Activated CD8-positive, alpha-beta memory T cell treated with anti-CD3 and anti-CD28 coated beads for 1 hour (primary cell): ENCODE measurements at regions not wholly inside any gene's neighbourhood (a gene's known extent, or its start where the extent isn't known, plus 50 kb on each side); places are given as distances from the start of the nearest gene placed in this dataset.
"Not testable (repeated sequence)": the region's sequence is repeated elsewhere in the genome, so short reads cannot be mapped to it uniquely, and the experiment has no call there.

Source experiments
- DNase-seq, 2 donors: peaks; one replicate each; pipeline ENCODE4 v3.0.0-alpha.2; 2020; ENCODE audit warnings: low read depth in 1 of 2; ENCODE audit errors: extremely low read depth in 1 of 2

- no peak for DNase-seq
Observed at GRCh38 chr7:9671979-9672917, 1238.8 kb downstream of the NXPH1 start.

GRCh38 chr7:9680713-9681112, 1247.3 kb downstream of the NXPH1 start:
- DNase-seq: no peak

GRCh38 chr7:9681284-9681683, 1247.9 kb downstream of the NXPH1 start:
- DNase-seq: no peak

GRCh38 chr7:9691286-9691685, 1257.9 kb downstream of the NXPH1 start:
- no peak for DNase-seq

GRCh38 chr7:9698375-9698774, 1265.0 kb downstream of the NXPH1 start:
- no peak for DNase-seq

- DNase-seq: no peak
Observed at GRCh38 chr7:9709216-9709615, 1264.5 kb upstream of the PHF14 start.

- DNase-seq: no peak
Observed at GRCh38 chr7:9711259-9711918, 1262.3 kb upstream of the PHF14 start.

GRCh38 chr7:9718071-9718661, 1255.5 kb upstream of the PHF14 start:
- DNase-seq: no peak

GRCh38 chr7:9719303-9719702, 1254.4 kb upstream of the PHF14 start:
- no peak for DNase-seq

- no peak for DNase-seq
Observed at GRCh38 chr7:9719721-9720120, 1254.0 kb upstream of the PHF14 start.

- DNase-seq: not testable (repeated sequence)
Observed at GRCh38 chr7:9725940-9726663, 1247.6 kb upstream of the PHF14 start.

- DNase-seq: not testable (repeated sequence)
Observed at GRCh38 chr7:9726811-9727210, 1246.9 kb upstream of the PHF14 start.

GRCh38 chr7:9727467-9727869, 1246.2 kb upstream of the PHF14 start:
- DNase-seq: not testable (repeated sequence)

GRCh38 chr7:9728014-9728657, 1245.5 kb upstream of the PHF14 start:
- DNase-seq: not testable (repeated sequence)

- DNase-seq: no peak
Observed at GRCh38 chr7:9752033-9752432, 1221.6 kb upstream of the PHF14 start.

- DNase-seq: no peak
Observed at GRCh38 chr7:9761224-9761623, 1212.4 kb upstream of the PHF14 start.

- no peak for DNase-seq
Observed at GRCh38 chr7:9776900-9777299, 1196.8 kb upstream of the PHF14 start.

GRCh38 chr7:9778367-9778766, 1195.3 kb upstream of the PHF14 start:
- DNase-seq: no peak

GRCh38 chr7:9781710-9782109, 1192.0 kb upstream of the PHF14 start:
- no peak for DNase-seq

GRCh38 chr7:9782275-9782674, 1191.4 kb upstream of the PHF14 start:
- no peak for DNase-seq

GRCh38 chr7:9785211-9785610, 1188.5 kb upstream of the PHF14 start:
- DNase-seq: no peak
